Amniotic epithelial cell (primary cell): ENCODE measurements at regions not wholly inside any gene's neighbourhood (a gene's known extent, or its start where the extent isn't known, plus 50 kb on each side); places are given as distances from the start of the nearest gene placed in this dataset.
"Not testable (repeated sequence)": the region's sequence is repeated elsewhere in the genome, so short reads cannot be mapped to it uniquely, and the experiment has no call there.

Experiments
- DNase-seq: peaks from one replicate; pipeline ENCODE4 v3.0.0-alpha.2; 2010; ENCODE audit warnings: low read depth

- no peak for DNase-seq
Observed at GRCh38 chr2:215654148-215654819, 218.4 kb upstream of the FN1 start.

- peak; percentile 81 for DNase-seq
Observed at GRCh38 chr2:215653344-215654030, 217.6 kb upstream of the FN1 start.

- peak; percentile 20 for DNase-seq
Observed at GRCh38 chr2:215652388-215652787, 216.5 kb upstream of the FN1 start.

- DNase-seq: no peak
Observed at GRCh38 chr2:215651412-215651811, 215.5 kb upstream of the FN1 start.

GRCh38 chr2:215644233-215644897 is 208.5 kb upstream of the FN1 start:
- DNase-seq: no peak

GRCh38 chr2:215638687-215639086 is 202.8 kb upstream of the FN1 start:
- no peak for DNase-seq

GRCh38 chr2:215637651-215638050 is 201.8 kb upstream of the FN1 start:
- no peak for DNase-seq

GRCh38 chr2:215636816-215637215 is 200.9 kb upstream of the FN1 start:
- no peak for DNase-seq

- DNase-seq: peak; percentile 65
Observed at GRCh38 chr2:215635788-215636139, 199.9 kb upstream of the FN1 start.

- no peak for DNase-seq
Observed at GRCh38 chr2:215635071-215635787, 199.4 kb upstream of the FN1 start.

GRCh38 chr2:215633360-215633759 is 197.5 kb upstream of the FN1 start:
- no peak for DNase-seq

- DNase-seq: no peak
Observed at GRCh38 chr2:215631696-215632095, 195.8 kb upstream of the FN1 start.

- not testable (repeated sequence) for DNase-seq
Observed at GRCh38 chr2:215630796-215631195, 194.9 kb upstream of the FN1 start.

- DNase-seq: no peak
Observed at GRCh38 chr2:215627771-215628170, 191.9 kb upstream of the FN1 start.

GRCh38 chr2:215626812-215627281 is 191.0 kb upstream of the FN1 start:
- no peak for DNase-seq

GRCh38 chr2:215626063-215626462 is 190.2 kb upstream of the FN1 start:
- DNase-seq: no peak

GRCh38 chr2:215625207-215625606 is 189.3 kb upstream of the FN1 start:
- no peak for DNase-seq

GRCh38 chr2:215624423-215624829 is 188.6 kb upstream of the FN1 start:
- DNase-seq: peak; percentile 98

- no peak for DNase-seq
Observed at GRCh38 chr2:215622837-215623236, 187.0 kb upstream of the FN1 start.

- no peak for DNase-seq
Observed at GRCh38 chr2:215621381-215621780, 185.5 kb upstream of the FN1 start.

GRCh38 chr2:215620528-215620927 is 184.7 kb upstream of the FN1 start:
- DNase-seq: no peak

GRCh38 chr2:215619989-215620388 is 184.1 kb upstream of the FN1 start:
- DNase-seq: no peak
